Nephron (organoid): ENCODE measurements at regions not wholly inside any gene's neighbourhood (a gene's known extent, or its start where the extent isn't known, plus 50 kb on each side); places are given as distances from the start of the nearest gene placed in this dataset.
"Not testable (repeated sequence)": the region's sequence is repeated elsewhere in the genome, so short reads cannot be mapped to it uniquely, and the experiment has no call there.

Source experiments
- H3K27ac Mint-ChIP-seq, 3 experiments: 2 replicates each; pipeline ENCODE4 v1.8.0; 2020; ENCODE audit warnings: mixed read lengths in 3 of 3, mild to moderate bottlenecking in 2 of 3, moderate library complexity in 1 of 3
- H3K27me3 Mint-ChIP-seq: 2 replicates; pipeline ENCODE4 v1.8.0; 2021; ENCODE audit warnings: low read depth, mild to moderate bottlenecking, moderate library complexity, mixed read lengths
- H3K36me3 Mint-ChIP-seq: 2 replicates; pipeline ENCODE4 v1.8.0; 2020; ENCODE audit warnings: low read depth, mixed read lengths
- H3K4me1 Mint-ChIP-seq: 2 replicates; pipeline ENCODE4 v1.8.0; 2020; ENCODE audit warnings: mixed read lengths
- H3K4me3 Mint-ChIP-seq, 3 experiments: 2 replicates each; pipeline ENCODE4 v1.8.0; 2020; ENCODE audit warnings: mild to moderate bottlenecking in 3 of 3, mixed read lengths in 3 of 3, moderate library complexity in 2 of 3
- H3K9me3 Mint-ChIP-seq: 2 replicates; pipeline ENCODE4 v1.8.0; 2020; ENCODE audit warnings: mixed read lengths
- CTCF ChIP-seq, 3 experiments: fragments of 200-600 bp; sonication (generic); IDR thresholded peaks; one replicate each; pipeline ENCODE4 v1.5.0; 2021; ENCODE audit warnings: antibody characterized with exemption in 3 of 3; ENCODE audit not compliant: unreplicated experiment in 3 of 3

GRCh38 chr16:86347090-86347489, 163.2 kb upstream of the FOXF1 start:
- no peak overlapping the region for H3K27ac Mint-ChIP-seq
- H3K4me3 Mint-ChIP-seq, result no peak overlapping the region
- H3K27me3 Mint-ChIP-seq, result peaks cover 99% of the 10 kb centered on the region
- H3K9me3 Mint-ChIP-seq, result peaks cover 8% of the 10 kb centered on the region
- H3K4me1 Mint-ChIP-seq, result peaks cover 12% of the 10 kb centered on the region
- no peak for TF ChIP-seq CTCF (IDR thresholded peaks at IDR 0.05; ENCODE audit: unreplicated experiment in 3 of 3)
- H3K36me3 Mint-ChIP-seq, result no peaks in the 10 kb centered on the region

GRCh38 chr16:86347916-86348555, 162.3 kb upstream of the FOXF1 start:
- peaks cover 12% of the 10 kb centered on the region for H3K4me1 Mint-ChIP-seq
- H3K27ac Mint-ChIP-seq, result no peak overlapping the region
- peaks cover 99% of the 10 kb centered on the region for H3K27me3 Mint-ChIP-seq
- H3K4me3 Mint-ChIP-seq, result no peak overlapping the region
- TF ChIP-seq CTCF (IDR thresholded peaks at IDR 0.05; ENCODE audit: unreplicated experiment in 3 of 3), result no peak
- H3K9me3 Mint-ChIP-seq, result peaks cover 8% of the 10 kb centered on the region
- no peaks in the 10 kb centered on the region for H3K36me3 Mint-ChIP-seq

GRCh38 chr16:86349338-86349900, 160.9 kb upstream of the FOXF1 start:
- TF ChIP-seq CTCF (IDR thresholded peaks at IDR 0.05; ENCODE audit: unreplicated experiment in 3 of 3), result no peak
- Mint-ChIP-seq H3K4me3 (no peak overlapping the region), H3K27me3 (peaks cover 96% of the 10 kb centered on the region), H3K36me3 (no peaks in the 10 kb centered on the region), H3K27ac (peak overlapping the region in 1 of 3 experiments; percentile 15), H3K9me3 (peaks cover 8% of the 10 kb centered on the region), H3K4me1 (no peaks in the 10 kb centered on the region)

- no peak for TF ChIP-seq CTCF (IDR thresholded peaks at IDR 0.05; ENCODE audit: unreplicated experiment in 3 of 3)
- Mint-ChIP-seq H3K4me1 (no peaks in the 10 kb centered on the region), H3K27me3 (peaks cover 96% of the 10 kb centered on the region), H3K36me3 (peaks cover 2% of the 10 kb centered on the region), H3K27ac (no peak overlapping the region), H3K9me3 (peaks cover 9% of the 10 kb centered on the region), H3K4me3 (no peak overlapping the region)
Measured at GRCh38 chr16:86350289-86350688, 160.0 kb upstream of the FOXF1 start.

- Mint-ChIP-seq H3K9me3 (peaks cover 17% of the 10 kb centered on the region), H3K4me3 (no peak overlapping the region), H3K4me1 (no peaks in the 10 kb centered on the region), H3K27me3 (peaks cover 97% of the 10 kb centered on the region), H3K27ac (no peak overlapping the region), H3K36me3 (peaks cover 5% of the 10 kb centered on the region)
- no peak for TF ChIP-seq CTCF (IDR thresholded peaks at IDR 0.05; ENCODE audit: unreplicated experiment in 3 of 3)
Measured at GRCh38 chr16:86351041-86351784, 159.1 kb upstream of the FOXF1 start.

- not testable (repeated sequence) for H3K27ac Mint-ChIP-seq, H3K4me3 Mint-ChIP-seq, H3K36me3 Mint-ChIP-seq, H3K4me1 Mint-ChIP-seq
- H3K27me3 Mint-ChIP-seq, result peaks cover 97% of the 10 kb centered on the region
- peaks cover 15% of the 10 kb centered on the region for H3K9me3 Mint-ChIP-seq
Measured at GRCh38 chr16:86351785-86352139, 158.6 kb upstream of the FOXF1 start.
